HG03097 (cell line): ENCODE measurements at regions not wholly inside any gene's neighbourhood (a gene's known extent, or its start where the extent isn't known, plus 50 kb on each side); places are given as distances from the start of the nearest gene placed in this dataset.
"Not testable (repeated sequence)": the region's sequence is repeated elsewhere in the genome, so short reads cannot be mapped to it uniquely, and the experiment has no call there.

Experiments
- ATAC-seq: cut with Tn5 transposase; IDR thresholded peaks from one replicate; pipeline ENCODE4 v1.9.1; 2021; ENCODE audit not compliant: unreplicated experiment, low FRiP score

DNA sequence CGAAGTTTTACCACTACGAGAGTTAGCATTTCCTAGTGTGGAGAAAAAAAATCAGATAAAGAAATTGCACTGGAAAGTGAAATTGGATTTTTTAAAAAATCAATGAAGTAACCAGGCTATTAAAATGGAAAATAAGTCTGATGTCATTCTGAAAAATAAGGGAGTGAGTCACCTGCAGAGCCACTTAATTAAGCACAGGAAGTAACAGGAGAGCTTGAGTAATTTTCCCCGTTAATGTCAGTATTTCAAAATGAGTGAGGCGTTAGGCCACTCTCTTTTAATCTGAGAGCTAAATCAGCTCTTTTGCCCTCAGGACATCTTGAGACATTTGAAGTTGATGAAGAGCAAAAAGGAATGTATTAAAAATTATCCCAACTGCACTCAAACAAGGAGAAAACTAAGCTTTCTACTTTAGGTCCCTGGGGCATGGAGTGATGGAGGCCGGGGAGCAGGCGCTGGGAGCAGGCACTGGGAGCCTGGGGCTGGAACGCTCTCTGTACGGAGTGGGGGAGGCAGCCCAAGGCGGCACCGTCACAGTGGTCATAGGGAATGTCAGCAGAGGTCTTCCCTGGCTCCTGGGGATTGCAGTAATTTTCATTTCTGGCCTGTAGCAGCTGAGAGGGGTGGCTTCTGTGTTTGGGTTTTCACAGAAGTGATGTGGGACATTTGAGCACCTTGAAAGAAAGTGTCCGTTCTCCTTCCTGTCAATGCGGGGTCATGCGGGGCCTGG lies 194.6 kb downstream of the BCL2L11 start:
- not testable (repeated sequence) for ATAC-seq

DNA sequence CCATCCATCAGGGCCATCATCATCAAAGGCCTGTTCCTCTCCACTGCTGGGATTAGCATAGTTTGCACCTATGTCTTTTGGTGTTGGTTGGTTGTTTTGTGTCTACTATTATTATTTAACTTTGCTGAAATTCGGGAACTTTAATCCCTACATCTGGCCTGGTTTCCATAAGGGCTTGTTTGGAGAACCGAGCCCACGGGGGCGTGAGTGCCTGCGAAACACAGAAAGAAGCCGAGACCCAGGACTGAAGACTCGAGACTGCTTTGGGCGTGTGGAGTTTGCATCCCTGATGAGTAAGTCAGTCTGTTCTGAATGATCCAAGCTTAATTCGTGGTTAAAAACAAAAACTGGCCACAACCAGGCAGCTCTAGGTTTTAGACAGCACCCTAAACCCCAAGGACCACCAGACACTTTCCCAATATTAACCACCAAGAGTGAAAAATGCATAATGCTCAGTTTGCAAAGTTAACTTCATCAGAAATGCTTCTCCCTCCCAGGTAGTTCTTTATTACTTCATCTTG lies 195.6 kb downstream of the BCL2L11 start:
- ATAC-seq: not testable (repeated sequence)

DNA sequence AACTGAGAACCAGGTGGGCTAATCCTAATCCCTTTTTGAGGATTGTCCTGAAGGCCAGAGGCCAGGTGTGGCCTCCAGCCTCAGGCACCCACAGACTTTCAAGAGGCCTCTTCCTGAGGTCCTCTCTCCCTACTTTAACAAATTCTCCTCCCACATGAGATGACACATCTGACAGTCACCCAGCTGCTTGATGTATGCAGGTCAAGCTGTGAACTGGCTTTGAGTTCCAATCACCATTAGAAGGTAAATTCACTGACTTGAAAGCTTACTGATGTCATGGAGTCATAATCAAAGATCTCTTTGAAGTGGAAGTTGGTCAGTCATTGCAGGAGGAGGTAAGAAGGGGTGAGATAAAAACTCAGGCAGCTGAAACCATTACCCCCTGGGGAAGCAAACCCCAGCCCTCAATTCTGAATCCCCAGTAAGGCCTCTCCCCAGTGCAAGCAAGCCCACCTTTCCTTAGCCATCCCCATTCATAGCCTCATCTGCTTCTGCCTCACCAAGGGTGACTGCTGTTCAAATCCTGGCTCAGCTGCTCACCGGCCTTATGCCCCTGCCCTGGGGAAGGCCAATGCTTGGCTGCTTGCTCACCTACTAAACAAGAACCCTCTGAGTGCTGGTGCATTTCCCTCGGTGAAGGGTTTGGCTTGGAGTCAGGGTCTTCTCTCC lies 196.3 kb downstream of the BCL2L11 start:
- ATAC-seq: not testable (repeated sequence)

DNA sequence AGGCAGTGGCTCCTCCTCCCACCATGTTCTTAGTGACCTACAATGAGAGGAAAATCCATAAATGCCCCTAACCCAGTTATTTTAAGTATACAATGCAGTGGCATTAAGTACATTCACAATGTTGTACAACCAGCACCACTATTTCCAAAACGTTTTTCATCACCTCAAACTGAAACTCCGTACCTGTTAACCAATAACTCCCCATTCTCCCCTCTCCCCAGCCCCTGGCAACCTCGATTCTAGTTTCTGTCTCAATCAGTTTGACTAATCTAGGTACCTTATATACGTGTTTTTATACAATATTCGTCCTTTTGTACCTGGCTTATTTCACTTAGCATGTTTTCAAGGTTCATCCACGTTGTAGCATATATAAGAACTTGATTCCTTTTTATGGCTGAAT lies 198.8 kb downstream of the BCL2L11 start:
- not testable (repeated sequence) for ATAC-seq

DNA sequence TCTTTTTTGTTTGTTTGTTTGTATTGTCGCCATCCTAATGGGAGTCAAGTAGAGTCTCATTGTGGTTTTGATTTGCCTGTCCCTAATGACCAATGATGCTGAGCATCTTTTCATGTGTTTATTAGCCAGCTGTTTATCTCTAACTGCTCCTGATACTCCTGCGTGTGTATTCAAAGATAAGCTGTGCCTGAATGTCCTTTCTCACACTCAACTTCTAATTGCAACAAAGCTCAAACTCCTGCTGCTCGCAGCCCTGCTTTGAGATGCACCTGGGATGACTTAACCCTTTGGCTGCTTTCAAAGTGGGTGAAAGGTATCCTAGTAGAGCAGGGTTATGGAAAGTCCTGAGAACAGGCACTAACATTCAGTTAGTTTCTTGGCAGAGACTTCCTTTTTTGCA lies 199.6 kb downstream of the BCL2L11 start:
- not testable (repeated sequence) for ATAC-seq

DNA sequence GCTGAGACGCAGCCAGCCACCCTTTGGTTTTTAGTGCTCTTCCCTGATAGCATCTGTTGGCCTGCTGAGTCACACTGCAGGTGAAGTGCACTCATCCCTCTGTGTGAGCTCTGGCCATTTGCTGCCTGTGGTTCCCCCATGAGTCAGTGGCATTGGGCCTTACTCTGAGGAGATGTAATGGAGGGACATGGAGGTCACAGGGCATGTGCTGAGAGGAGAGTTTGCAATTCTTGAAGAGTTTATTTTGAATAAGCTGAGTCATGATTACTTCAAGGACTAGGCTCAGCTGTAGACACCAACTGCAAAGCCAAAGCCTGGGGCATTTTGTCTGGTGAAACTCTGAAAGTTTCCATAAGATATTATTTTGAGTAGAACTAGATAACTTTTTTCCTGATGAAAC lies 200.3 kb downstream of the BCL2L11 start:
- not testable (repeated sequence) for ATAC-seq

DNA sequence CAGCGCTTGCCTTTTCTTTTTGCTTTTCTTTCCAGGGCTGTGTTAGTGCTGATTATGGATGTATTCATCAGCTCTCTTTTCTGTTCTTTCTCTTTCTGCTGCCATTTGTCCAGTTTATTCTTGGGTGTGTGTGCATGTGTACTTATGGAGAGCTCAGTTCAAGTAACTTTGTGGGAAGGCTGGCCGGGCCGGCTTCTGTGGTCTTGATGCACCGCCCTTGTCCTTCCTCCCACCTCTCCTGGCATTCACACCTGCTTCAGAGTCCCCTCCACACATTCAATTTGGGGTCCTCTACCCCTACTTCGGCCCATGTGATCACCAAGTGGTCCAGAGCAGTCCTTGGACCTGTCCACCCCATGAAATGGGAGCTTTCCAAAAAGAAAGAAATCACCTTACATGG lies 202.7 kb downstream of the BCL2L11 start:
- ATAC-seq: not testable (repeated sequence)

DNA sequence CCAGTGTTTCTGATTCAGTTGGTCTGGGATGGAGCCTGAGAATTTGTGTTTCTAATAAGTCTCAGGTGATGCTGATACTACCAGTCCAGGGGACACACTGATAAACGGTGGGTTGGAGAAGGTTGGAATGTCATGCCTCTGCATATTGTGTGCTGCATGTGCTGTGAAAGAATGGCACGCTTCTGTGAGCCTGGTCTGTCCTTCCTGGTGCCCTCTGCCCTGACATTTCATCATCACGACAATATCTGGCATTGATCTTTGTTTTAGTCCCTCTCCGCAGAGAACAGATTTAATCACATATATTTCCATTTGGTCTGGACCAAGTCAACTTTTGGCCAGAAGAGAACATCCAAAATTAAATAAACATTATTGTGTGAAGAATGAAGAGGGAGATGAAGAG lies 207.0 kb downstream of the BCL2L11 start:
- not testable (repeated sequence) for ATAC-seq

DNA sequence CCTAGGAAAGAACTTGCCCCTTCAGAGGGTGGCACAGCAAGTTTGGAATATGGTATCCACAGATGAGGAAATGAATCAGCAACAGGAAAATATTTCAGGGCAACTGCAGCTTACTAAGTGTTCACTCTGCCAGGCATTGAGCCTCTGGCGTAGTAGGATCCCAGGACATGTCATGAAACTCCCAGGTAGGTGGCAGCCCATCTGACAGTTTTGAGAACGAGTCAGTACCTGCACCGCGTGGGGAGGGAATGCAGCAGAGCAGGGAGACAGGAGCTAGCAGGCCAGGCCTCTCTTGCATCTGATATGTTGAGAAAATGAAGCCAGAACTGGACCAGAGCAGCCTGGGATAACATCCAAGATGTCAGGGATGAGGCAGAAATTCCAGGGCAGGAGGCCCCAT lies 208.6 kb downstream of the BCL2L11 start:
- not testable (repeated sequence) for ATAC-seq

DNA sequence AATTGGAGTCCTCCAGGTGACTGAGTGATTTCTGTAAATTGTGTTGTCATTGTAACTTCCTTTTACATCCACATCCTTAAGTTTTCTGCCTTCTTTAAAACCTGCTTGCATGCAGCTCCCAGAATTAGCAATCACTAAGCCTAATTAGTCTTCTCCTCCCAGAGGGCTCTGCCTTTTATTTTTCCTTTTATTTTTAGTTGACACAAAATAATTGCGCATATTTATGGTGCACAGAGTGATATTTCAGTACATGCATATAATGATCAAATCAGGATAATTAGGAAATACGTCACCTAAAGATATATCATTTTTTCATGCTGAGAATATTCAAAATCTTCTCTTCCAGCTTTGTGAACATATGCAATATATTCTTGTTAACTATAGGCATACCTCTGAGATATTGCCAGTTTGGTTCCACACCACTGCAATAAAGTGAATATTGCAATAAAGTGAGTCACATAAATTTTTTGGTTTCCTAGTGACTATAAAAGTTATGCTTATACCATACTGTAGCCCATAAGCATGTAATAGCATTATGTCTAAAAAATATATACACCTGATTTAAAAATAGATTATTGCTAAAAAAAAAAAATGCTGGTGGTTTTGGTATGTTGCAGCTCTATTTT lies 210.5 kb downstream of the BCL2L11 start:
- not testable (repeated sequence) for ATAC-seq

DNA sequence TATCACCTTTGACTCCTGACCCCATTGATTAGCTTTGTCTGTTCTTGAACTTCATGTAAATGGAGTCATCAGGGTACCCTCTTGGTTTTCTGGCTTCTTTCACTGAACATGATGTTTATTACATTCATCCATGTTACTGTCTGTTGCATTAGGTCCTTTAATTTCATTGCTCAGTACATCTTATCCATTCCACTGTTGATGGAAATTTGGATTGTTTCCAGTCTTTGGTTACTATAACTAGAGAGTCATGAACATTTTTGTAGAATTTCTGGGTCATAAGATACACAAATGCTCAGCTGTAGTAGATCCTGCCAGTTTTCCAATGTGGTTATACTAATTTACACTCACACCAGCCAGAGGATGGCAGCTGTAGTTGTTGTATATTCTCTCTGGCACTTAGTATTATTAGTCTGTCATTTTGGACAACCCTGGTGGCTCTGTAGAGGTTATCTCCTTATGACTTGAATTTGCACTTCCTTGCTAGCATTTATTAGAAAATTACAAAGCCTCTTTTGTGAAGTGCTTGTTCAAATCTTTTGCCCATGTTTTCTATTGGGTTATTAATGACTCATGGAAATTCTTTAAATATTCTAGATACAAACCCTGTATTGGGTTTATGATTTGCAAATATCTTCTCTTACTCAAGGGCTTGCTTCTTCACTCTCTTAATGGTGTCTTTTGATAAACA lies 214.7 kb downstream of the BCL2L11 start:
- ATAC-seq: not testable (repeated sequence)

DNA sequence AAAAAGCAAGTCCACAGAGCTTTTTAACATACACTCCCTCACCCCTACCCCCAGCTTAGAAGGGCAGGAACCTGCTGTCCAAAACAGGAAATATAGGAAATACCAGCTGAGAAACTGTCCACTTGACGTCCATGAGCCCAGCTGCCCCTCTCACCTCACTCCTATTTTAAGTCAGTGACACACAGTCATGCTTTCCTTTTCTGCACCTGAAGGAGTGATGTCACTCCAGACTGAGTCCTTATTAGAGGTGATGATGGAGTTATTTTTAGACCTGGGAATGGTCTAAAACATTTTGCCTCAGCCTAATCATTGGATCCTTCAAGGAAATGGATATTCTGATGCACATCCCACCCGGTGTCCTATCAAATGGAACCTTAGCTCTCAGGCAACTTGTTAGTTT lies 217.8 kb downstream of the BCL2L11 start:
- ATAC-seq: not testable (repeated sequence)

DNA sequence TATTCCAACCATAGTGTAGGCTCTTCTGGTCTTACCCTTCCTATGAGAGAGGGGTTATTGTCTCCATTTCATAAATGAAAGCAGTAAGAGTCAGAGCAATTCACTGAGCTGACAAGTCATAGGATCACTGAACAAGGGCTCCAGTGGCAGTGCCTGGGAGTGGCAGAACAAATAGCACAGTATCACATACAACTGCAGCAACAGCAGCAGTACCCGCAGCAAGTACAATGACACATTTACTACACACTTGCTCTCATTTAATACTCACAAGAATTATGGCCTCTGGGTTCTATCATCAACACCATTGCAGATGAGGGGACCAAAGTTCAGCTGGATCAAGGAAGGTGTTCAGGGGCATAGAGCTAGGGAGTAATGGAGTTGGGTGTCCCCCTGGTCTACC lies 218.8 kb downstream of the BCL2L11 start:
- not testable (repeated sequence) for ATAC-seq

DNA sequence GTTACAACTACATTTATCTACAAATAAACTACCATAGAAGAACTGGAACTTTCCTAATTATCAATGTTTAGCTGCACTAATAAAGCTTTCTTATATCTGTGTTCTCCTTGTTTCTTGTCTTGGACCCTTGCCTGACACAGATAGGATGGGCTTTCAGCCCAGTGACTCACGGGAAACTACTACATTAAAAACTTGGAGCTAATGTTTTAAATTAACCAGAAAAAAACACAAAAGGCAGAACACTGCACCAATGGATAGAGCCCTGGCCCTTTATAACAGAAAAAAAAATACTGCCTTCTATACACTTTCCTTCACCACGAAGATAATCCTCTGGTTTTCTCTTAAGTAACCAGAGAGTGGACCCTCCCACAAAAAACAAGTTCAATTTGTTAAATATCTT lies 223.9 kb downstream of the BCL2L11 start:
- not testable (repeated sequence) for ATAC-seq

DNA sequence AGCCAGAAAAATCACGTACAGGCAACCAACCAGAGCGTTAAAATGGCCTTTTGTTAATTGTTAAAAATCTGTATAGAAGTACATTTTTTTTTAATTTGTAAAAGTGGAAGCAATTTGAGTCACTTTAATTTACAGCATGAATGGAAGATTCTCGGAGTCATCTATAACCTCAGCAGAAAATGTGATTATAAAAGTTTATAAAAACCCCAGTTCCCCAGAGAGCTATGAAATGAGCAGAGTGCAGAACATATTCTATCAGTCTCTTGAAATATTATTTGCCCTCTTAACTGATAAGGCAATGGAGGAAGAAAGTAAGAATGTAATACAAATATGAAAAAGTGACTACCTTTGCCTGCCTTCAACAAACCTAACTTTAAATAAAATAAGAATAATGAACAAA lies 224.7 kb downstream of the BCL2L11 start:
- not testable (repeated sequence) for ATAC-seq

DNA sequence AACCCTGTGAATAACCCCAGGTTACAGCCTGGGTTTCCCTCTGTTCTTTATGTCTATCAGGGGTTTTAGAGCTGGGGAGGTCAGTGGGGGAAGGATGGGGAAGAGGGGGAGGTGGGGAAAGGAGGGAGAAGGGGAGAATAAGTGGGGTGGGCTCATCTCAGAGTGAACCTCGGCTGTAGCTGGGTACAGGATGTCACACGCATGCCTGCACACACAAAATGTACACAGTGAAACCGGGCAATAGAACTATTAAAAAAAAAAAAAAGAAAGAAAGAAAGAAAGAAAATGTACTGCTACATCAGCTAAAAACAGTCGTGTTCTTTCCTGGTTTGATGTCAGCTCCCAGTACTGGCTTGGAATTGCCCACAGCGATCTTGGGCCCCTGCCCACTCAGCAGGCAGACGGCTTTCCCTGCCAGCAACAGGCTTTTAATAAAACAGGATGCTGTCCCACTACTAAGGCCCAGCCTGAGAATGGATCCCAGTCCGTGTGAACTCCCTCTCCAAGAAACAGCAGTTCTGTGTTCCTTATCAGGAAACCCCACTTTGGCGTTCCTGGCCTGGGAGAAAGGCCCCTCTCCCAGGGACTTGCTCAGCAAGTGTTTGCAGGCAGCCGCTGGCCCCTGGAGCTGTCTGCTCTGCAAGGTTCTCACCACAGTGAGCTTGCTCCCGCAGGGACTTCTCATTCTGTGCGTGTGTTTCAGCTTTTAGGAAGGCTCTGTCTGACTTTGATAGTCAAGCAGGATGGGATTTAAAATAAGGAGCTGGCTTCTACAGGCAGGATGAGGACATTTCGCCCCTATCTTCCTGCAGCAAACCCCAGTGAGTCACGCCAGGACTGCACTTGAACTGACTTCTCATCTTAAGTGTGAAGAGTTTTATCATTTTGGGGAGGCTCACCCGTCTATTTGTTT lies 225.6 kb downstream of the BCL2L11 start:
- not testable (repeated sequence) for ATAC-seq

DNA sequence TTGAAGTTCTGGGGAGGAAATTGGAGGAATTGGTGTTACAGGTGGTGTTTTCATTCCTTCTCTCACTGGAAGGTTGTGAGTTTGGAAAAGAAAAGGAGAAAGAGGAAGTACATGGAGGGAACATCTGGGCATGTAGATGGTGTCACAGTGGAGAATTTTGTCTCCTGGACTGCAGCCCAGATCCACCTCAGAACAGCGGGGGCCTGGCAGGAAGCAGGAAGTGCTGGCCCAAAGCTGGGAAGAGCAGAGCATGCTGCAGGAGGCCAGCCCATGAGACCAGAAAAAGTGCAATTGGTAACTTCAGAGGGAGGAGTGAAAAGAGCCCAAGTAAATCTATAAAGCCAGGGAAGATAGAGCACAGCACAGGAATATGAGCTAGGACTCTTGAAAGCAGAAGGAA lies 227.0 kb downstream of the BCL2L11 start:
- ATAC-seq: not testable (repeated sequence)

DNA sequence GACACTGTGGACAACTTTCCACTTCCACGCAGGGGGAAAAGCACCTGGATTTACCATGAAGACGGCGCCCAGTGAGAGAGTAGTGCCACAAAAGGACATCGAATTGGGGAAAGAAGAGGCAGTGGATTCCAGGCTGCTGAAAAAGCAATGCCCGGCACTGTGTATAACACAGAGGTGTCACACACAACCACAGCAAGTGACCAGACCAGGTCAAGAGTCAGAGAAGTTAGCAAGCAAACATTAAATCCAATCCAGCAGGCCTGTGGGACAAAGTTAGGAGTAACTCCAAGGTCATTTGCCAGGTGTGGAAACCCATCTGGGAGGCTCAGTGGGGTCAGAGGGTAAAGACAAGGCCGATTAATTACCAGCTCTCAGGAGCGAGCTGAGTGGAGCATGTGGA lies 227.6 kb downstream of the BCL2L11 start:
- ATAC-seq: not testable (repeated sequence)

DNA sequence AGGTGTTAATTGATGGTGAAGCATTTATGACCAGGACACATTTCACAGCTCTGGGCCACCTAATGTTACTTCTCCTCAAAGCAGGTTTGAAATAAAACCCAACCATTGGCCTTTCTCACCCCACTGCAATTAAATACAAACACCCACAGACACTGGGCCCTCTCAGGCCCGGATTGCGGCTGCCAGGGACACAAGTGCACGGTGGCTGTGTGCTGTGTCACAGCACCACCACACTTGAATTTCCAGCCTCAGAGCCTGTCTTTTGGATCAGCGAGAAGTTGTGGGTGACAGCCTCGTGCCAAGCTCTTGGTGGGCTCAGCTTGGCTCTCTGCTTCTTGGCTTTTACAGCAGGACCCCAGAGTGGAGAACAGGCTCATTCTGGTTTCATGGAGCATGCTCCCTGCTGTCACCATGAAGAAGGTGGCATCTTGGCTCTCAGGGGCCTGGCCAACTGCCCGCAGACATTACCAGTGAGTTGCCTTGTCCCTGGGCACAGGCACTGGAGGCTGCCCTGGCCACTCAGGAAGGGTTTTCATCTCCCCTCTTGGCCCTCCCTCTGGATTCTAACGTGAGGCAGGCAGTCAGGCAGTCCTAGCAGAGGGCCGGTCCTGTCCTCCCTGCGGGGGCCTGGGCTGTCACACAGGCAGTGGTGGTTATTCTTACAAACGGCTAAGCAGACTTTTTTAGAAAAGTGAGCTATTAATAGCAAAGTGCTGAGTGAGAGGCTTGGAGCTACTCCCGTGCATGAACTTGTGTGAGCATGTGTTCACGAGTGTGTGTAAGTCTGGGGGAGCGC lies 234.5 kb downstream of the BCL2L11 start:
- not testable (repeated sequence) for ATAC-seq
